GM12878 (cell line): ENCODE measurements at regions not wholly inside any gene's neighbourhood (a gene's known extent, or its start where the extent isn't known, plus 50 kb on each side); places are given as distances from the start of the nearest gene placed in this dataset.
A peak's percentile ranks its signal among the peaks of the same experiment; 100 is the strongest.

ENCODE experiments used
- EP300 ChIP-seq, 2 experiments: fragments of 150-350 bp in 1 of 2; IDR thresholded peaks; 2 replicates each; pipeline ENCODE4 v1.6.1; 2011 to 2012; ENCODE audit warnings: low read depth in 2 of 2, low read length in 2 of 2, borderline replicate concordance in 1 of 2, improper control_type of control experiment in 1 of 2, inconsistent platforms in 1 of 2; ENCODE audit not compliant: control insufficient read depth in 1 of 2
- ESRRA ChIP-seq: IDR thresholded peaks from 2 replicates; pipeline ENCODE4 v1.6.1; 2012; ENCODE audit warnings: mild to moderate bottlenecking, low read length, improper control_type of control experiment
- IKZF1 ChIP-seq: fragments of 450-650 bp; conservative IDR thresholded peaks from 2 replicates; pipeline ENCODE4 v1.6.1; 2017; ENCODE audit warnings: antibody characterized with exemption, mild to moderate bottlenecking
- KDM1A ChIP-seq: fragments of 200-600 bp; sonication (generic); IDR thresholded peaks from 2 replicates; pipeline ENCODE4 v1.6.1; 2016; ENCODE audit warnings: borderline replicate concordance
- NFIC ChIP-seq: IDR thresholded peaks from 2 replicates; pipeline ENCODE4 v1.6.1; 2012; ENCODE audit warnings: low read depth, mild to moderate bottlenecking, inconsistent platforms, low read length, moderate library complexity
- RELB ChIP-seq: fragments of 450-650 bp; IDR thresholded peaks from 2 replicates; pipeline ENCODE4 v1.6.1; 2017; ENCODE audit warnings: low read depth, mild to moderate bottlenecking, moderate library complexity
- SKIL ChIP-seq: fragments of 450-650 bp; IDR thresholded peaks from 2 replicates; pipeline ENCODE4 v1.6.1; 2017; ENCODE audit warnings: mild to moderate bottlenecking, low read depth, inconsistent platforms; ENCODE audit not compliant: poor library complexity, severe bottlenecking
- SMAD1 ChIP-seq: fragments of 450-650 bp; IDR thresholded peaks from 2 replicates; pipeline ENCODE4 v1.6.1; 2018; ENCODE audit warnings: mild to moderate bottlenecking, low read depth; ENCODE audit not compliant: partially characterized antibody
- SUPT20H ChIP-seq: IDR thresholded peaks from 2 replicates; pipeline ENCODE4 v1.6.1; 2011; ENCODE audit warnings: low read depth, mild to moderate bottlenecking, low read length, moderate library complexity, borderline replicate concordance; ENCODE audit not compliant: control insufficient read depth
- ZBTB11 ChIP-seq: fragments of 450-650 bp; formaldehyde crosslinking; IDR thresholded peaks from 2 replicates; pipeline ENCODE4 v1.5.0; 2022; ENCODE audit warnings: mild to moderate bottlenecking, missing genetic modification characterization

GRCh38 chr1:169024800-169025271 is 81.7 kb upstream of the ATP1B1 start (continued):
- no peak for TF ChIP-seq ZBTB11
- TF ChIP-seq EP300 (IDR thresholded peaks at IDR 0.05; ENCODE audit: borderline replicate concordance in 1 of 2, control insufficient read depth in 1 of 2, low read depth in 2 of 2, low read length in 2 of 2), result peak; percentile 77 to 88; a peak in 3 of 4 replicates
- TF ChIP-seq IKZF1, result peak; percentile 85
- TF ChIP-seq RELB, result peak; percentile 94
- TF ChIP-seq NFIC, result peak; percentile 76
- peak; percentile 96 for TF ChIP-seq SKIL
- no peak for TF ChIP-seq ESRRA
- TF ChIP-seq KDM1A, result no peak
- peak; percentile 16 for TF ChIP-seq SMAD1
- no peak for TF ChIP-seq SUPT20H
